ENCODE measurements at regions not wholly inside any gene's neighbourhood (a gene's known extent, or its start where the extent isn't known, plus 50 kb on each side); places are given as distances from the start of the nearest gene placed in this dataset.

DNA sequence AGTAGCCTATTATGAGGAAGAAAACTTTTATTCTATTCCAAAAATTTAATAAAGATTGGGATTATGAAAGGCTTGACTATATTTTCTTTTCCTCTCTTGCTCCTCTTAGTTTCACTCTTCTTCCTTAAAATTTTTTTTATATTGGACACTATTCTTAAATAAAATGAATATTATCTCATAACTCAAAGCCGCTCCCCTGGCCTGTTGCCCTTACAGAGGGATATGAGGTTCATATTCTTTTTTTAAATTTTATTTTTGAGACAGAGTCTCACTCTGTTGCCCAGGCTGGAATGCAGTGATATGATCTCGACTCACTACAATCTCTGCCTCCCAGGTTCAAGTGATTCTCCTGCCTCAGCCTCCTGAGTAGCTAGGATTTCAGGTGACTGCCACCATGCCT is 106.8 kb upstream of the MPDZ start:
- no peaks in the 10 kb centered on the region for H3K27me3 ChIP-seq (replicated peaks in 1 of 2; ENCODE audit: control insufficient read depth in 2 of 2, insufficient read depth in 2 of 2, low read length in 1 of 2)
- no peak overlapping the region for H2AFZ ChIP-seq (ENCODE audit: control insufficient read depth, low read depth, low read length)
- no peak overlapping the region for H3K27ac ChIP-seq (ENCODE audit: control insufficient read depth, insufficient read depth)
- ATAC-seq = no peak
- BruUV-seq (replicated peaks) = no TSS peak
- WGBS (ENCODE audit: insufficient coverage, insufficient replicate concordance, low lambda C conversion rate, missing lambda C conversion rate) = 0% methylated on average over 2 of the region's 2 CpGs
- no peaks in the 10 kb centered on the region for H3K4me1 ChIP-seq (ENCODE audit: control insufficient read depth, insufficient read depth, low read length)
- in situ Hi-C loops (cut with MboI) (no loop called here), intact Hi-C loops (cut with micrococcal nuclease; ENCODE audit: unreplicated experiment) (no loop called here)
- H3K4me3 ChIP-seq = no peak overlapping the region
- no peak for DNase-seq (ENCODE audit: low read depth, low spot score)
- CTCF ChIA-PET = no interaction called here
- POLR2A ChIA-PET = no interaction called here
- RAD21 ChIA-PET (ENCODE audit: unreplicated experiment) = no interaction called here
- no peak for TF ChIP-seq ZNF217 (IDR thresholded peaks at IDR 0.05)
- TF ChIP-seq CHD2 (IDR thresholded peaks at IDR 0.05; ENCODE audit: borderline replicate concordance, low read depth, low read length) = no peak
- no peaks in the 10 kb centered on the region for H3K9me3 ChIP-seq (replicated peaks; ENCODE audit: control insufficient read depth, insufficient read depth, low read length)
- H4K20me1 ChIP-seq (ENCODE audit: control insufficient read depth, insufficient read depth) = no peaks in the 10 kb centered on the region
- no peak overlapping the region for H3K9ac ChIP-seq (ENCODE audit: control insufficient read depth, insufficient read depth, low read length)
- SMC1A ChIA-PET (ENCODE audit: uncharacterized antibody, unreplicated experiment) = no interaction called here
- no peak overlapping the region for H3K4me2 ChIP-seq (ENCODE audit: control insufficient read depth, insufficient read depth)
- no peaks in the 10 kb centered on the region for H3K79me2 ChIP-seq (ENCODE audit: control insufficient read depth, insufficient read depth, low read length)
- no peaks in the 10 kb centered on the region for H3K36me3 ChIP-seq (ENCODE audit: control insufficient read depth in 2 of 2, insufficient read depth in 2 of 2, low read length in 1 of 2)
- no peak for FAIRE-seq

DNA sequence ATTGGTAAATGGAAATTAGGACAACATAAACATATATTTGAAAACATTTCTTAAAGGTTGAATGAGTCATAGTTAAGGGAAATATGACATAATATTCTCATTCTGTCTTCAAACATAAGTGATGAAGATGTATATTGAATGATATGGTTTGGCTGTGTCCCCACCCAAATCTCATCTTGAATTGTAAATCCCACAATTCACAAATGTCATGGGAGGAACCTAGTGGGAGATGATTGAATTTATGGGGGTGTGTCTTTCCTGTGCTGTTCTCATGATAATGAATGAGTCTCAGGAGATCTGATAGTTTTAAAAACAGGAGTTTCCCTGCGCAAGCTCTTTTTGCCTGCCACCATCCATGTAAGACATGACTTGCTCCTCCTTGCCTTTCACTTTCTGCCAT is 104.4 kb upstream of the MPDZ start:
- ChIA-PET POLR2A (no interaction called here), RAD21 (ENCODE audit: unreplicated experiment) (no interaction called here), CTCF (no interaction called here), SMC1A (ENCODE audit: uncharacterized antibody, unreplicated experiment) (interaction anchor here (0.7 kb wide), 1 partner anchor 8 kb away, joined by 3 read pairs; no protein-coding TSS in a partner anchor)
- H3K36me3 ChIP-seq (ENCODE audit: control insufficient read depth in 2 of 2, insufficient read depth in 2 of 2, low read length in 1 of 2) = no peaks in the 10 kb centered on the region
- H3K4me2 ChIP-seq (ENCODE audit: control insufficient read depth, insufficient read depth) = no peak overlapping the region
- ATAC-seq = no peak
- in situ Hi-C loops (cut with MboI) (no loop called here), intact Hi-C loops (cut with micrococcal nuclease; ENCODE audit: unreplicated experiment) (no loop called here)
- BruUV-seq (replicated peaks) = no TSS peak
- no peaks in the 10 kb centered on the region for H3K27me3 ChIP-seq (replicated peaks in 1 of 2; ENCODE audit: control insufficient read depth in 2 of 2, insufficient read depth in 2 of 2, low read length in 1 of 2)
- H2AFZ ChIP-seq (ENCODE audit: control insufficient read depth, low read depth, low read length) = no peak overlapping the region
- no peak for FAIRE-seq
- no peak overlapping the region for H3K27ac ChIP-seq (ENCODE audit: control insufficient read depth, insufficient read depth)
- H3K9me3 ChIP-seq (replicated peaks; ENCODE audit: control insufficient read depth, insufficient read depth, low read length) = no peaks in the 10 kb centered on the region
- DNase-seq (ENCODE audit: low read depth, low spot score) = no peak
- no peak overlapping the region for H3K4me3 ChIP-seq
- 50% methylated on average over 1 of the region's 1 CpG for WGBS (ENCODE audit: insufficient coverage, insufficient replicate concordance, low lambda C conversion rate, missing lambda C conversion rate)
- H3K4me1 ChIP-seq (ENCODE audit: control insufficient read depth, insufficient read depth, low read length) = no peaks in the 10 kb centered on the region
- H3K9ac ChIP-seq (ENCODE audit: control insufficient read depth, insufficient read depth, low read length) = no peak overlapping the region
- no peaks in the 10 kb centered on the region for H4K20me1 ChIP-seq (ENCODE audit: control insufficient read depth, insufficient read depth)
- no peaks in the 10 kb centered on the region for H3K79me2 ChIP-seq (ENCODE audit: control insufficient read depth, insufficient read depth, low read length)
- no peak for TF ChIP-seq EED (IDR thresholded peaks at IDR 0.05; ENCODE audit: low read depth)
- no peak for TF ChIP-seq SMARCA5 (IDR thresholded peaks at IDR 0.05)
- TF ChIP-seq MYC (IDR thresholded peaks at IDR 0.05; ENCODE audit: insufficient read depth, insufficient read length, insufficient replicate concordance, low read length, severe bottlenecking) = no peak
- no peak for TF ChIP-seq NR2F1 (conservative IDR thresholded peaks at IDR 0.05)
- no peak for TF ChIP-seq CUX1 (IDR thresholded peaks at IDR 0.05; ENCODE audit: insufficient replicate concordance, low read depth, low read length)
- TF ChIP-seq JUNB (IDR thresholded peaks at IDR 0.05) = no peak
- TF ChIP-seq BACH1 (IDR thresholded peaks at IDR 0.05; ENCODE audit: borderline replicate concordance) = no peak
- TF ChIP-seq POLR2AphosphoS5 (IDR thresholded peaks at IDR 0.05; ENCODE audit: low read length) = no peak
- no peak for TF ChIP-seq CHD1 (IDR thresholded peaks at IDR 0.05; ENCODE audit: low read depth, low read length)
- TF ChIP-seq CBX5 (IDR thresholded peaks at IDR 0.05; ENCODE audit: low read depth) = no peak
- no peak for TF ChIP-seq PKNOX1 (IDR thresholded peaks at IDR 0.05)
